Stimulated activated CD8-positive, alpha-beta memory T cell treated with anti-CD3 and anti-CD28 coated beads, Interleukin-12 subunit alpha, Interleukin-12 subunit beta, amount 100 ng/mL, for 4 hours (primary cell): ENCODE measurements at regions not wholly inside any gene's neighbourhood (a gene's known extent, or its start where the extent isn't known, plus 50 kb on each side); places are given as distances from the start of the nearest gene placed in this dataset.

Experiments
- DNase-seq: peaks from one replicate; pipeline ENCODE4 v3.0.0-alpha.2; 2020; ENCODE audit warnings: low read depth

DNA sequence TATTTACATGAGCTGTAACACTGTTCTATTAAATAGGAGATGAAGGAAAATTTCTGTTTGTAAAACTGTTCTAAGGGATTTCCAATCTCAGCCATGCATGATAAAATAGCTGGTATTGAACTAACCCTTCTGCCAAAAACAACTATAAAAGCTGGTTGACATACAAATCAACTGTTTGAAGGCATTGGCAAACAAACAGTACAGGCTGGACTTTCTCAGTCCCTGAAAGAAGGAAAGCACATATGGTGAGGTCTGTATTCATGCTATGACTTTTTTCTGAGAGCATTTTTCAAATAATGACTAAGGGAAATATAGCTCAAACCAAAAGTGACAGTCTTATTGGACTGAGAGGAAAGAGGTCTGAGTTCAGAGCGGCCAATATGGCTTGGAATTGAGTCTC is 117.0 kb upstream of the CCDC54 start:
- no peak for DNase-seq

DNA sequence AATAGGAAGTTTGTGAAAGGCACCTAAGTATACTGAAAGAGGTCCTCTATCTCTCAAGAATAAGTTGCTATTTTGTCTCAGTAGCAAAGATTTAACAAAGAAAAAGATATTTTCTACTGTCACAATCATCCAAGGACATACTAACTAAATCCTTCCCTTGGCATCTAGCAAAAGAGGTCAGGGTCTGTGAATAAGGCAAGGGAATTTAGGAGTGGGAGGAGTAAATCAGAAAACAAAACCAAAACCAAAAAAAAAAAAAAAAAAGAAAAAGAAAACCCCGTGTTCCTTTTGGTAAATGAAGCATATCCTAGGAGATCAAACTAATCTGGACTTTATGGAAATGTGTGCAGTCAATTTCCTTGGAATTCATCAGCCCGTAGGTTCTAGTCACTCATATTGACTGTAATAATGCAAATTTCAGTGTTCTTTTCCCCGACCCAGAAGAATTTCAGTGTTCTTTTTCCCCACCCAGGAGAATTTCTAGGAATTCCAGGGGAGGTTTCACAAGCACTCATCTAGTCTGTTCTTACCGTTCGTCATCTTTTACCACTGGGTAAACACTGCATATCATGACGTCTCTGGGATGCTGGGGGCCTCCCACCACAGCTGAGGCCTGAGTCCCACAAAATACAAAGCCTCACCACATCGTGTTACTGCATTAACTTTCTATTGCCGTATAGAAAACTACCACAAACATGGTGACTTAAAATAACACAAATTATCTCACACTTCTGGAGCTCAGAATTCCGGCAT is 113.8 kb upstream of the CCDC54 start:
- no peak for DNase-seq

DNA sequence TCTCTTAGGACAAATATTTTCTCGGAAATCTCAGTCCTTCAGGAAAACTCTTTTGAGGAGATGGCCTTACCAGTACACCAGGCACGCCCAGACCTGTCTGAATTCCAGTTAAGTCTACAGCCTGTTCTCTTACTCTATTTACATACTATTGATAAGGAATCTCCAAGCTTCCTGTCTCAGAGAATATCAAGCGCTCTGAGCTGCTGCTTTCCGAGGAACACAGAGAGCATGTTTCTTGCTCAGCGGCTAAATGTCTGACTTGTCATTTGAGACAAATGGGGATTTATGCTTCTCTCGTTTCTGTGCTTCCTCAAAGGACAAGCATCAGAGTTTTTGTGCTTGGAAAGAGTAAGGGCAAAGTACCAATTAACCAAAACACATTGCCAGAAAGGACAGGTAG is 112.4 kb upstream of the CCDC54 start:
- no peak for DNase-seq

DNA sequence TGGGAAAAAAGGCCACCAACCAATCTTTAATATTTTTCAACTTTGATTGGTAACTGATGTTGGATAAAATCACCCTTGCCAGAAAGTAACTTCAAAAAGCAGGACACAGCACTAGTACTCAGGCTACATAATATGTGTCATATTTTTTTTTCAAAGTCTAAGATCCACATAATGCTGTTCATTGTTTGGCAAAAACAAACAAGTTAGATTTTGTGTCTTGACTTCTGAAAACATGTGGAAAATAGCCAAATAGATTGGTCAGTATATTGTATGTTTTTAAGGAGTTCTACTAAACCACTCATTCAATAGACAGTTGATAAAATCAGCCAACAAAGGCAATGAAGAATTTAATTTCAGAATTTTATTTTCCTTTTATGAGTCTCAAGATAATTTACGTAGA is 111.7 kb upstream of the CCDC54 start:
- no peak for DNase-seq

DNA sequence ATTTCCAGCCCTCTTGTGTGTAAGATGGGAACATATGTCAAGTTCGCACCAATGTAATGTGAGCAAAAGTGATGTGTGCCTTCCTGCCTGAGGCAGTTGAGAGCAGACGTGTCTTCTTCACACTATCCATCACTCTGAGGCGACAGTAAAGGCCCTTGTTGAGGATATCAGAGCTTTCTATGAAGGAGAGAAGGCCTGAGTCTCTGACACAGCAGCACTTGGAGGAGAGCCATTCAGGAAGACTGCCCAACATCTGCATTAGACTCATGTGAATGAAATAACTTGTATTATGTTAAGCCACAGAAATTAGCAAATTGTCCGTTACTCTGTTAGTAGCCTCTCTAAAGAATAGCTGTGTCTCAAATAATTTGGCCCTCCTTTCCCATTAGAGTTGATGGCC is 108.8 kb upstream of the CCDC54 start:
- no peak for DNase-seq

DNA sequence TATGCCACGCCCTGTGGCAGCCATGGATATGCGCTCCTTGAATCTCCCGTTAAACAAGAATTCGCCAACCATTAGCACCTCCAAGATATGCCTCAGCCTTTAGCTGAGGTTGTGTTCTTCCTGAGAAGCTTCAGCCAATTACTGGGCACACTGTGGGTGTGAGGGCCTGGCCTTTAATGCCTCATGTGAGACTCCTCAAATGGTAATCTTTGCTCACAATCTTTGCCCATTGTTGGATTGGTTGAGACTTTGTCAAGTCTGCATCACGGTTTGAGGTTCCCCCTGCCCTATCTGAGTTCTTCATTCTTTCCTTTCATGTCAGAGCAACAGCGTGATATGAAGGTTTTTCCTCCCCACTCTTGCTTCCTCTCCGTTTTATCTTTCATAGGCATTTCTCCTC is 108.1 kb upstream of the CCDC54 start:
- no peak for DNase-seq

DNA sequence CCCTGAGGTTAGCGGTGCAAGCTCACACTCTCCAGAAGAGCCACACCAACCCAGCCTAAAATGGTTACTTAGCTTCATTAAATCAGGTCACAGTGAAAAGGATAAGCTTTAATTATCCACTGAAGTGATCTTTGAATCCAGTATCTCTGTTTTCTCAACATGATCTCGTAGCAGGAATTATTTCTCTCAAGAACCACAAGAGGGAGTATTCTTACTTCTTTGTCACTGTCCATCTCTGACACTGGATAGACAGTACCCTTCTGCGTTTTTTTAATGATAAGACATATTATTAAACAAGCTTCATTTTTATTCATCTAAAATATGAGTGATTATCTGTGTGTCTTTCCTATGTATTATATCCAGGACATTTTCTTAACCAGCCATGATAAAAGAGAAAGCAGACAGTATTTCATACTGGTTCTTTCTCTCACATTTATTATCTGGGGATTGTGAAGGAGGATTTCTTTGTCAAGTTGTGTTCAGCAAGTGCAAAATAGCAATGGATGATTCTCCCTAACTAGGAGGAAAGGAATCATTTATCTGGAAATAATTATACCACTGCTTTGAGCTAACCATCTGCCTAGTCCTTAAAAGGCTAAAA is 105.4 kb upstream of the CCDC54 start:
- no peak for DNase-seq

DNA sequence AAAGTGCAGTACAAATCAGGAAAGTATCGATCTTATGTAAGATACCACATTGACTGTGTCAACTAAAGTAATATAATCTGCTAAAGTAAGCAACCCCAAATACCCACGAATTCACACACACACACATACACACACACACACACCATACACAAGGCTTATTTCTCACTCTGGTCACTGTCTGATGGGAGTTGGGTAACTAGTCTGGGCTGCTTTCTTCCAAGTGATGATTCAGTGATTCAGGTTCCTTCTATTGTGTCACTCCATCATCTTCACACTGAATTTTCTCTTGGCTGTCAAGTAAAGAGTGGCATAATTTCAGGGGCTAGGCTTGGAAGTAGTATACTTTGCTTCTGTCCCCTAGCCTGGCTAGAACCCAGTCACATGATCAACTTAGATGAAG is 104.8 kb upstream of the CCDC54 start:
- no peak for DNase-seq

DNA sequence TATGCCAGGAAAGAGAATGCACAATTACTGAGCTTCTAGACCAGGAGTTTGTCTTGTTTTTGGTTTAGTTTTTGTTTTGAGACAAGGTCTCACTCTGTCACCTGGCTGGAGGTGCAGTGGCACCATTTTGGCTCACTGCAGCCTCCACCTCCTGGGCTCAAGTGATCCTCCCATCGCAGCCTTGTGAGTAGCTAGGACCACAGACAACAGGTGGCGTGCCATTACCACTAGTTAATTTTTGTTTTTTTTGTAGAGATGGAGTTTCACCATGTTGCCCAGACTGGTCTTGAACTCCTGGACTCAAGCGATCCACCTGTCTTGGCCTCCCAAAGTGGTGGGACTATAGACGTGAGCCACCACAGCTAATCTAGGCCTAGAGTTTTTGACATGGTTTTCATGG is 104.4 kb upstream of the CCDC54 start:
- no peak for DNase-seq

DNA sequence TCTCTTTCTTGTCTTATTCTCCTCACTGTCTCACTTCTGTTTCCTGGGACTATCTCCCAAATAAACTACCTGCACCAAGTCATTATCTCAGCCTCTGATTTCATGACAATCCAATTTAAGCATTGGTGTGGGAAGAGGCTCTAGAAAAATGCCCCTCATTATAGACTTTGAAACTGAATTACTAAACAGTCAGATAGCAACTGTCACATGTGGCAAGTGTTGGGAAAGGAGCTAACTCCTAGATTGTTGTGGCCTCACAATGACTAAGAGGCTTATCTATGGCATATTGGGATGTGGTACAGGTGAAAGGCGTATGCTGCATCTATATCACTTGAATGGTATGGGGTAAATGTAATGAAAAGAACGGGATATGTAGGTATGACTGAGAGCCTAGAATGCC is 103.5 kb upstream of the CCDC54 start:
- DNase-seq = no peak

DNA sequence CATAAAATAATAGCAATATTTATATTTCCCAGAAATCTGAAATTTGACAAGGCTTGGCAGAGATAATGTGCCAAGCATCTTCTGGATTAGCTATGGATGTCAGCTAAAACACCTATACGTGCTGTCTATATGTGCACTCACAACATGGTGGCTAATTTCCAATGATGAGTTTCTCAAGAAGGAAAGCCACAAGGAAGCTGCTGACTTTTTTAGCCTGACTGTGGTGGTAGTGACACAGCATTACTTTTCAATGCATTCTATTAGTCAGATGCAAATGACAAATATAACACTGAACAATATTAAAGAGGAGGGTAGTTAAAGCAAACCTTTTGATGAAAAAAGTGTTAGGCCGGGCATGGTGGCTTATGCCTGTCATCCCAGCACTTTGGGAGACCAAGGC is 101.7 kb upstream of the CCDC54 start:
- DNase-seq = no peak

DNA sequence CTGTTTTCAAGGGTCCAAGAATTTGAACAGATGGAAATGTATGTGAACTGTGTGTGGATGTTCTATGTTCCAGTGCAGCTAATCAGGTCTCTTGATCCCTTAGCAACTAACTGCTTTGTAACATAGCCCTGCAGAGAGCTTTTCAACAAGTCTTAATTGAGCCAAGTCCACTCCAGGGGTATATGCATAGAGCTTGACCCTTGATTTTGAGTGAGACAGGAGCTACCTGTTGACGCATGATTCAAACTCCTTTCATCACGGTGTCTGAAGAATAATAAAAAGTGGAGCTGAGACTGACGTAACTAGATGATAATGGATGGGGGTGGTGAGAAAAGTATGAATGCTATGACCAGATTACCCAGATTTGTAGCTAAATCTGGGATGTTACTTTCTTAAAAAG is 93.3 kb upstream of the CCDC54 start:
- no peak for DNase-seq

DNA sequence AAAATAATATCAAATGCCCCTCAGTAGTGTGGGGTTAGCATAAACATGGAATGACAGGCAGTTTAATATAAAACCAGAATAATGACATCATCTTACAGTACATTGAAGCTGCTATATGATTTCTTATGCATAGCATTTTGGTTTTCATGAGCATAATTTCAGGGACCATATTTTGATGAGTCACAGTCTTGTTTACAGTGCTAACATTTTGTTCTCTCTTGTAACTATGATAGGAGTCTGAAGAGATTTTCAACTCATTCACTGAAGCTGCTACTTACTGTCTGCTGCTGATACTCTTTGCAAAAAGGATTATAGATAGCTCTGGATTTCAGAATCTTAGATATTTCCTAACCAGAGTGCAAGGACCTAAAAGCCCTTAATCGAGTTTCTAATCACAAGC is 92.6 kb upstream of the CCDC54 start:
- DNase-seq = no peak

DNA sequence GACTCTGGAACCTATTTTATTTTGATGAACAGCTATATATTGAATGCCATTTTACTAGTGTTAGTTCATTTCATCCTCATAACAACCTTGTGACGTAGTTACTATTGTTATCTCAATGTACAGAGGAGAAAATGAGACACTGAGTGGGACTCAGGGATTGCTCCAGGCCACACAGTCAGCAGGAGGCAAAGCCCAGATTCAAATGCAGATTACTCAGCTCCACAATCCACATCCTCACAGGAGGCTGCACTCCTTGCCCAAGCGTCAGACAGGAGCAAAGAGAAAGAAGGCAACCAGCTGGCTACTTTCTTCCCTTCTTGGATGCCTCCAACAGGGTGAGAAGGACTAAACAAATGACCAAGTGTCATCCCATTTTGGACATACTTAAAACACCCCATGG is 92.0 kb upstream of the CCDC54 start:
- DNase-seq = no peak

DNA sequence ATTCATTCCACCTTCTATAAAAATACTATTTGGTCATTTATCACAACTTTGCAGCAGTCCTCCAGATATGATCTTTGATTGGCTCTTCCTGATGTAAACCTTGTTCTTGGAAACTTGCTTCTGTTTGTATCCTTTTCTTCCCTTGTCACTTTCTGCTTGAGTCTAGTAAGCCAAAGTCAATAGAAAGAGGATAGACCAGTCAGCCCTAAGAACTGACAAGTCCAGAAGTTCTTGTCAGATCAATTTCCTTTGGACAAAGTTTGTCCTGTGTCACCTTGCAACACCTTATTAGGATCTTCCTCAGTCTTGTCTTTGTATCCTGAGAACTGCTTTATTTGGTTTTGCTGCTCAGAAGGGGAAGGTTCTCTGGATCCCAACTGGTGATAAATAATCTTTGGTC is 87.9 kb upstream of the CCDC54 start:
- DNase-seq = no peak

DNA sequence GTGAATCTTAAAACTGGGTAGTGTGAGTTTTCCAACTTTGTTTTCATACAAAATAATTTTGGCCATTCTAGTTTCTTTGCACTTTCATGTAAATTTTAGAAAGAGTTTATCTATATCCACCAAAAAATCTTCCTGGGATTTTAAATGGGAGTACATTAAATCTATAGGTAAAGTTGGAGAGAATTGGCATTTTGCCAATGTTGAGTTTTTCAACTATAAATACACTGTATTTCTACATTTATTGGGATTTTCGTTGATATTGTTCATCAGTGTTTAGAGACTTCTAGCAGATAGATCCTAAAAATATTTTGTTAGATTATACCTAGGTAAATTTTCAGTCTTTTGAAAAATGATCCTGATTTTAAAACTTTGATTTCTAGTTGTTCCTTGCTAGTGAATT is 83.1 kb upstream of the CCDC54 start:
- DNase-seq = no peak

DNA sequence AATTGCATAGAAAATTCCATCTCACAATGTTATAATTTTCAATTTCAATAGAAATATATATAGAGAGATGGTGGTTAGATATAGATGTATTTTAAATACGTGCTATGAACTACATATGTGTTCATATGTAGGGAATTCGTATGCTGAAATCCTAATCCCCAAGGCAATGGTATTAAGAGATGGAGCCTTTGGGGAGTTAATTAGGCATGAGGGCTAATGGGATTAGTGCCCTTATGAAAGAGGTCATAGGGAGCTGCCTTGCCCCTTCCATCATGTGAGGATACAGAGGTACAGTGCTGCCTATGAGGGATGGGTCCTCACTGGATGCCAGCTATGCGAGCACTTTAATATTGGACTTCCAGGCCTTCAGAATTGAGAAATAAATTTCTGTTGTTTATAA is 79.6 kb upstream of the CCDC54 start:
- no peak for DNase-seq

DNA sequence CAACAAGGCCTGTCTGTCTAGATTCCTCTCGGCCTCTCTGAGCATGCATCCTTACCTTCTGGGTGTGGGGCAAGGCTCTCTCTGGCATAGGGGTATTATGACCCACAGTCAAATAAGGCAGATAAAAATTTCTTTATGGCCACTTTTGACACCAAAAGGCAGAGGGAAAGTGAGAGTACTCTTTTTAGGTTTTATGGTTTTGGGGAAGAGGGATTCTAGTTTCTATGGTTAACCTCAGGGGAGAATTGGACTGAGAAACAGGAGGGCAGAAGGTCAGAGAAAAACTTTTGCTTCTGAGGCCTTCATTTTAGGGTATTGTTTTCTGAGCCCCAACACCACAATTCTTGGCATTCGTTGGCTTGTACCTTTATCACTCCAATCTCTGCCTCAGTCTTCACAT is 70.0 kb upstream of the CCDC54 start:
- DNase-seq = no peak

DNA sequence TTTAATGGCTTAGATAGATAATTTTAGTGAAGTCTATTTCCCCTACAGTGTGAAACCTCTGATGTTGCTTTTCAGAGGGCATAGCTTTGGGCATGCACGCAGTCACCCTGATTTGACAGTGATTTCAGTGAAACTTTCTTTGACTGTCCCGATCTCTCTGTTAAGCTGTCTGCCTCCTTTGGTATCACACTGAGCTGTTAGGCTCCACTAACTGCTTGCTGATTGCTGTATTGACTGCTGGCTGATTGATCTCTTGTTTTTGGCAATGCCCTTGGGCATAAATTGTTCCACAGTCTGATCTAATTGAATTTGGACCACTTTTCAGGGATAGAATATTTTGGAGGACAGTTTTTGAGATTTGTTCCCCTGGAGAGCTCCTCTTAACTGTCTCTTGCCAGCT is 68.5 kb upstream of the CCDC54 start:
- DNase-seq = no peak

DNA sequence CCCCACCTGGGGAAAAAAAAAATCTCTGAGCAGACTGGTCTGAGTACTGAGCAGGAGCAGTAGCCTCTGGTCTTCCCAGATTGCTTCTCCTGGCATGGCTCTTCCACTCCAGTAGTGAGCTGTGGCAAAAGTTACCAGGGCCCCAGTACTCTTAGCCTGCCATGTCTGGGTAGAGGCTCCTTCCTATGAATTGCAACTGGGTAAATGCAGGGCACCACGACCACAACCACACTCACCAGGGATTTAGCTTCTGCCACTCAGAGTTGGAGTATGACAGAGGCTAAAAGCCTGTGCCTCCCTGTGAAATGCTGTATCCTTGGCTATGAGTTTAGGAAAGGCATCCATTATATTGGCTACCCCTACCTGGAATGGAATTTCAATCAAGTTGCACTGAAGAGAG is 67.9 kb upstream of the CCDC54 start:
- DNase-seq = no peak

DNA sequence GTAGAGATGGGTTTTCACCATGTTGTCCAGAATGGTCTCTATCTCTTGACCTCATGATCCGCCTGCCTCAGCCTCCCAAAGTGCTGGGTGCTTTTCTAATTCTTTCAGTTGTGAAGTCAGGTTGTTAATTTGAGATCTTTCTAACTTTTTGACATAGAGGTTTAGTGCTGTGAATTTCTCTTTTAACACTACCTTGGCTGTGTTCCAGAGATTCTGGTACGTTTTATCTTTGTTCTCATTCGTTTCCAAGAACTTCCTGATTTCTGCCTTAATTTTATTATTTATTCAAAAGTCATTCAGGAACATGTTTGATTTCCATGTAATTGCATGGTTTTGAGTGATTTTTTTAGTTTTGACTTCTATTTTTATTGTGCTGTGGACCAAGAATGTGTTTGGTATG is 63.5 kb upstream of the CCDC54 start:
- no peak for DNase-seq

DNA sequence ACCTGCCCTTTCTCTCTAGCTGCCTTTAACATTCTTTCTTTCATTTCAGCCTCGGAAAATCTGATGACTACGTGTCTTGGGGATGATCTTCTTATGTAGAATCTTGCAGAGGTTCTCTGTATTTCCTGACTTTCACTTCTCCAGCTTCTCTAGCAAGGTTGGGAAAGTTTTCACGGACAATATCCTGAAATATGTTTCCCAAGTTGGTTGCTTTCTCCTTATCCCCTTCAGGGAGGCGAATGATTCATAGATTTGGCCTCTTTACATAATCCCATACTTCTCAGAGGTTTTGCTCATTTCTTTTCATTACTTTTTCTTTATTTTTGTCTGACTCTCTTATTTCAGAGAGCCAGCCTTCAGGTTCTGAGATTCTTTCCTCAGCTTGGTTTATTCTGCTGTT is 62.1 kb upstream of the CCDC54 start:
- no peak for DNase-seq

DNA sequence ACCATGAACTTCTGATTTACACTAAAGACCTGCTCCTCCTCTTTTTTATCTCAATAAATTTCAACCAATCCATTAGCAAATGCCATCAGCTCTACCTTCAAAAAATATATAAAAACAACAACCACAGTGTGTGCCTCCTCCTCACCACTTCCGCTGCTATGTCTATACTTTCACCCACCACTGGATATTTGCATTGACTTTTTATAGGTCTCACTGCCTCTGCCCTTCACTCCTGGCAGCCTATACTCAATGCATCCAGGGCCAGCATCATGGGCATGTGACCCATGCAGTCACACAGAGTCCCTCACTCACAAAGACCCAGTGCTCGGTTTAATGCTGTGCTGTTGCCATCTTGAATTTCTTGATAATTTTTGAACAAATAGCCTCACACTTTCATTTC is 53.5 kb upstream of the CCDC54 start:
- no peak for DNase-seq

DNA sequence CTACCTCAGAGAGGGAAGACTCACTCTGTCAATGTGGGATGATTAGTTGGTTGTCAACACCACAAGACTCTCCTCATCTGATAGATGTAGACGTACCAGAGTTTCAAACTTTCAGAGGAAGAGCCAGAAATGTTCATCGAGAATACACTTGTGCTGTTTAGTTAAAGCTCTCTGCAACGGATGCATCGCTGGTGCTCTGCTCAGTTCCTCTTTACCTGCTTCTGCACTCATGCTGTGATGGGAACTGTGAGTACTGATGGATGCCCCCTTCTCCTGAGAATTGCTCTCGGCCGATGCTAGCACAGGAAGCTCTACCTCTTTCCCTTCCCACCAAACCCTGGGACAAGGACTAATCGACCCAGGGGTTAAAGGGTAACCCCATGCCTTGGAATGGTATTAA is 51.8 kb upstream of the CCDC54 start:
- DNase-seq = no peak
